ENCODE measurements at regions not wholly inside any gene's neighbourhood (a gene's known extent, or its start where the extent isn't known, plus 50 kb on each side); places are given as distances from the start of the nearest gene placed in this dataset.
"Not testable (repeated sequence)": the region's sequence is repeated elsewhere in the genome, so short reads cannot be mapped to it uniquely, and the experiment has no call there.

- not testable (repeated sequence) for DNase-seq
Observed at GRCh38 chr2:12569929-12570328, 146.8 kb upstream of the TRIB2 start.

- DNase-seq, result no peak
Observed at GRCh38 chr2:12577091-12577490, 139.6 kb upstream of the TRIB2 start.

GRCh38 chr2:12577567-12578253 lies 139.0 kb upstream of the TRIB2 start:
- DNase-seq, result no peak

- no peak for DNase-seq
Observed at GRCh38 chr2:12579018-12579417, 137.7 kb upstream of the TRIB2 start.

GRCh38 chr2:12584338-12584737 lies 132.4 kb upstream of the TRIB2 start:
- no peak for DNase-seq

- no peak for DNase-seq
Observed at GRCh38 chr2:12585784-12586183, 131.0 kb upstream of the TRIB2 start.

GRCh38 chr2:12587228-12587627 lies 129.5 kb upstream of the TRIB2 start:
- DNase-seq, result no peak

GRCh38 chr2:12587729-12588522 lies 128.8 kb upstream of the TRIB2 start:
- no peak for DNase-seq

GRCh38 chr2:12588986-12589385 lies 127.8 kb upstream of the TRIB2 start:
- no peak for DNase-seq

GRCh38 chr2:12589802-12590320 lies 126.9 kb upstream of the TRIB2 start:
- no peak for DNase-seq

GRCh38 chr2:12592296-12592695 lies 124.4 kb upstream of the TRIB2 start:
- DNase-seq, result no peak

GRCh38 chr2:12594590-12594989 lies 122.1 kb upstream of the TRIB2 start:
- DNase-seq, result no peak

GRCh38 chr2:12596771-12597170 lies 120.0 kb upstream of the TRIB2 start:
- no peak for DNase-seq

- no peak for DNase-seq
Observed at GRCh38 chr2:12597610-12598009, 119.1 kb upstream of the TRIB2 start.

GRCh38 chr2:12602661-12603060 lies 114.1 kb upstream of the TRIB2 start:
- DNase-seq, result no peak

GRCh38 chr2:12603781-12604295 lies 112.9 kb upstream of the TRIB2 start:
- DNase-seq, result no peak

GRCh38 chr2:12604341-12604740 lies 112.4 kb upstream of the TRIB2 start:
- no peak for DNase-seq

GRCh38 chr2:12605366-12605765 lies 111.4 kb upstream of the TRIB2 start:
- DNase-seq, result no peak

- DNase-seq, result no peak
Observed at GRCh38 chr2:12605936-12606335, 110.8 kb upstream of the TRIB2 start.

GRCh38 chr2:12606472-12607000 lies 110.2 kb upstream of the TRIB2 start:
- DNase-seq, result no peak

GRCh38 chr2:12607971-12608370 lies 108.8 kb upstream of the TRIB2 start:
- DNase-seq, result peak; percentile 10

GRCh38 chr2:12610314-12610713 lies 106.4 kb upstream of the TRIB2 start:
- no peak for DNase-seq

GRCh38 chr2:12612168-12612567 lies 104.6 kb upstream of the TRIB2 start:
- no peak for DNase-seq

- DNase-seq, result no peak
Observed at GRCh38 chr2:12612671-12613070, 104.1 kb upstream of the TRIB2 start.

Data from activated naive CD4-positive, alpha-beta T cell treated with Interleukin-2 at 50 U/mL for 16 hours (primary cell).